GM19240 (cell line): ENCODE measurements at regions not wholly inside any gene's neighbourhood (a gene's known extent, or its start where the extent isn't known, plus 50 kb on each side); places are given as distances from the start of the nearest gene placed in this dataset.

Experiments
- DNase-seq: peaks from one replicate; pipeline ENCODE4 v3.0.0; 2011; ENCODE audit warnings: low spot score; ENCODE audit not compliant: insufficient read length

- no peak for DNase-seq
Measured at GRCh38 chr5:168008555-168008954, 282.9 kb upstream of the WWC1 start.

- no peak for DNase-seq
Measured at GRCh38 chr5:168011096-168011495, 280.3 kb upstream of the WWC1 start.

GRCh38 chr5:168012006-168012405, 279.4 kb upstream of the WWC1 start:
- no peak for DNase-seq

- DNase-seq, result no peak
Measured at GRCh38 chr5:168013546-168013945, 277.9 kb upstream of the WWC1 start.

- DNase-seq, result no peak
Measured at GRCh38 chr5:168014433-168015123, 276.9 kb upstream of the WWC1 start.

GRCh38 chr5:168015506-168015905, 275.9 kb upstream of the WWC1 start:
- no peak for DNase-seq

- DNase-seq, result no peak
Measured at GRCh38 chr5:168017313-168017712, 274.1 kb upstream of the WWC1 start.

GRCh38 chr5:168019143-168019542, 272.3 kb upstream of the WWC1 start:
- no peak for DNase-seq

GRCh38 chr5:168020542-168021294, 270.7 kb upstream of the WWC1 start:
- no peak for DNase-seq

GRCh38 chr5:168022446-168023169, 268.8 kb upstream of the WWC1 start:
- no peak for DNase-seq

GRCh38 chr5:168023191-168023590, 268.3 kb upstream of the WWC1 start:
- DNase-seq, result no peak

GRCh38 chr5:168024306-168024705, 267.1 kb upstream of the WWC1 start:
- DNase-seq, result no peak

- no peak for DNase-seq
Measured at GRCh38 chr5:168027007-168027406, 264.4 kb upstream of the WWC1 start.

- no peak for DNase-seq
Measured at GRCh38 chr5:168030912-168031311, 260.5 kb upstream of the WWC1 start.

GRCh38 chr5:168031614-168032013, 259.8 kb upstream of the WWC1 start:
- DNase-seq, result no peak

GRCh38 chr5:168039039-168039438, 252.4 kb upstream of the WWC1 start:
- no peak for DNase-seq

GRCh38 chr5:168039566-168040248, 251.7 kb upstream of the WWC1 start:
- DNase-seq, result no peak

- no peak for DNase-seq
Measured at GRCh38 chr5:168041583-168041982, 249.9 kb upstream of the WWC1 start.

- no peak for DNase-seq
Measured at GRCh38 chr5:168042284-168043068, 249.0 kb upstream of the WWC1 start.

GRCh38 chr5:168046163-168046562, 245.3 kb upstream of the WWC1 start:
- no peak for DNase-seq
